Neural cell (in vitro differentiated cells): ENCODE measurements at regions not wholly inside any gene's neighbourhood (a gene's known extent, or its start where the extent isn't known, plus 50 kb on each side); places are given as distances from the start of the nearest gene placed in this dataset.

ENCODE experiments used
- H2AFZ ChIP-seq: fragments of 200-600, 300-800 bp; sonication (generic), shearing (Covaris generic); 2 replicates; pipeline ENCODE4 v1.6.0; 2014; ENCODE audit warnings: low read depth, mild to moderate bottlenecking, antibody characterized with exemption, low read length, moderate library complexity
- H3F3A ChIP-seq: fragments of 200-600 bp; shearing (Covaris generic); 2 replicates; pipeline ENCODE4 v1.6.1; 2016; ENCODE audit warnings: mild to moderate bottlenecking, moderate library complexity, mixed read lengths, antibody characterized with exemption, low read length; ENCODE audit not compliant: insufficient read depth, poor library complexity, severe bottlenecking
- H3K27ac ChIP-seq: fragments of 200-600, 300-800 bp; sonication (generic), shearing (Covaris generic); 2 replicates; pipeline ENCODE4 v1.5.1; 2014; ENCODE audit warnings: mild to moderate bottlenecking, low read length, moderate library complexity
- H3K27me3 ChIP-seq: fragments of 300-800, 200-600 bp; sonication (generic), shearing (Covaris generic); 2 replicates; pipeline ENCODE4 v1.6.0; 2014; ENCODE audit warnings: mild to moderate bottlenecking, low read depth, low read length, moderate library complexity; ENCODE audit not compliant: insufficient read depth
- H3K36me3 ChIP-seq: fragments of 300-800, 200-600 bp; sonication (generic), shearing (Covaris generic); 2 replicates; pipeline ENCODE4 v1.5.1; 2014; ENCODE audit warnings: mild to moderate bottlenecking, antibody characterized with exemption, low read length, moderate library complexity; ENCODE audit not compliant: insufficient read depth
- H3K4me2 ChIP-seq: fragments of 300-800, 200-600 bp; sonication (generic), shearing (Covaris generic); 2 replicates; pipeline ENCODE4 v1.6.0; 2014; ENCODE audit warnings: mild to moderate bottlenecking, low read length
- H3K4me3 ChIP-seq: fragments of 300-800, 200-600 bp; sonication (generic), shearing (Covaris generic); 2 replicates; pipeline ENCODE4 v1.5.1; 2014; ENCODE audit warnings: mild to moderate bottlenecking, low read length, moderate library complexity
- H3K79me2 ChIP-seq: fragments of 200-600 bp; shearing (Covaris generic); replicated peaks from 2 replicates; pipeline ENCODE4 v1.6.0; 2014; ENCODE audit warnings: mild to moderate bottlenecking, low read length, moderate library complexity; ENCODE audit not compliant: insufficient read depth
- H3K9ac ChIP-seq: fragments of 300-800, 200-600 bp; sonication (generic), shearing (Covaris generic); 2 replicates; pipeline ENCODE4 v1.6.1; 2016; ENCODE audit warnings: mild to moderate bottlenecking, low read length, mixed read lengths
- H3K9me2 ChIP-seq: fragments of 200-600 bp; shearing (Covaris generic); 2 replicates; pipeline ENCODE4 v1.6.1; 2016; ENCODE audit warnings: mild to moderate bottlenecking, low read length, mixed read lengths; ENCODE audit not compliant: insufficient read depth
- H3K9me3 ChIP-seq: fragments of 200-600, 300-800 bp; sonication (generic), shearing (Covaris generic); 2 replicates; pipeline ENCODE4 v1.6.1; 2016; ENCODE audit warnings: mild to moderate bottlenecking, mixed run types, low read length, moderate library complexity, mixed read lengths
- H4K20me1 ChIP-seq: fragments of 200-600 bp; shearing (Covaris generic); 2 replicates; pipeline ENCODE4 v1.6.1; 2016; ENCODE audit warnings: mild to moderate bottlenecking, mixed run types; ENCODE audit not compliant: insufficient read depth
- CTCF ChIP-seq: fragments of 450-650 bp; IDR thresholded peaks from 2 replicates; pipeline ENCODE4 v1.5.1; 2014; ENCODE audit warnings: antibody characterized with exemption, mild to moderate bottlenecking, moderate library complexity; ENCODE audit not compliant: poor library complexity, severe bottlenecking
- EP300 ChIP-seq: fragments of 450-650 bp; conservative IDR thresholded peaks from 2 replicates; pipeline ENCODE4 v1.6.1; 2014; ENCODE audit warnings: antibody characterized with exemption, mild to moderate bottlenecking, moderate library complexity; ENCODE audit not compliant: poor library complexity, severe bottlenecking
- EZH2 ChIP-seq: fragments of 200-600, 300-800 bp; shearing (Covaris generic), sonication (generic); IDR thresholded peaks from 2 replicates; pipeline ENCODE4 v1.6.1; 2014; ENCODE audit warnings: antibody characterized with exemption, low read length, borderline replicate concordance, mild to moderate bottlenecking; ENCODE audit not compliant: insufficient read depth, poor library complexity, severe bottlenecking
- MXI1 ChIP-seq: fragments of 450-650 bp; conservative IDR thresholded peaks from 2 replicates; pipeline ENCODE4 v1.6.1; 2014; ENCODE audit warnings: antibody characterized with exemption, mild to moderate bottlenecking; ENCODE audit not compliant: poor library complexity, severe bottlenecking
- POLR2AphosphoS5 ChIP-seq: IDR thresholded peaks from 2 replicates; pipeline ENCODE4 v1.6.1; 2012
- RAD21 ChIP-seq: fragments of 450-650 bp; conservative IDR thresholded peaks from 2 replicates; pipeline ENCODE4 v1.6.1; 2014; ENCODE audit warnings: antibody characterized with exemption, mild to moderate bottlenecking, moderate library complexity
- REST ChIP-seq: IDR thresholded peaks from 2 replicates; pipeline ENCODE4 v1.6.1; 2012; ENCODE audit warnings: borderline replicate concordance
- SMC3 ChIP-seq: fragments of 450-650 bp; conservative IDR thresholded peaks from 2 replicates; pipeline ENCODE4 v1.6.1; 2014; ENCODE audit warnings: antibody characterized with exemption, mild to moderate bottlenecking, moderate library complexity; ENCODE audit not compliant: poor library complexity
- TAF1 ChIP-seq: IDR thresholded peaks from 2 replicates; pipeline ENCODE4 v1.6.1; 2012; ENCODE audit warnings: low read depth

GRCh38 chr2:239625971-239626734, 225.3 kb upstream of the HDAC4 start:
- Histone ChIP-seq H4K20me1 (no peaks in the 10 kb centered on the region), H3K27me3 (no peaks in the 10 kb centered on the region), H3K27ac (no peak overlapping the region), H3F3A (no peaks in the 10 kb centered on the region), H3K36me3 (no peaks in the 10 kb centered on the region), H3K9ac (no peak overlapping the region), H3K4me2 (no peak overlapping the region), H3K79me2 (no peaks in the 10 kb centered on the region), H2AFZ (no peak overlapping the region), H3K9me2 (no peaks in the 10 kb centered on the region), H3K4me3 (no peak overlapping the region), H3K9me3 (no peaks in the 10 kb centered on the region)
- TF ChIP-seq REST, result no peak
- TF ChIP-seq CTCF, result no peak
- TF ChIP-seq SMC3, result no peak
- no peak for TF ChIP-seq EZH2
- no peak for TF ChIP-seq EP300
- TF ChIP-seq TAF1, result no peak

- TF ChIP-seq POLR2AphosphoS5, result no peak
- no peak for TF ChIP-seq CTCF
- TF ChIP-seq MXI1, result no peak
- TF ChIP-seq REST, result no peak
- TF ChIP-seq RAD21, result no peak
- TF ChIP-seq SMC3, result no peak
- TF ChIP-seq TAF1, result no peak
- H3K79me2 ChIP-seq, result no peaks in the 10 kb centered on the region
- H4K20me1 ChIP-seq, result no peaks in the 10 kb centered on the region
- H3K36me3 ChIP-seq, result no peaks in the 10 kb centered on the region
- no peak overlapping the region for H3K27ac ChIP-seq
- H3K9me3 ChIP-seq, result no peaks in the 10 kb centered on the region
- H2AFZ ChIP-seq, result no peak overlapping the region
- H3K4me3 ChIP-seq, result no peak overlapping the region
- H3K9ac ChIP-seq, result no peak overlapping the region
- no peaks in the 10 kb centered on the region for H3F3A ChIP-seq
- H3K4me2 ChIP-seq, result no peak overlapping the region
- H3K27me3 ChIP-seq, result no peaks in the 10 kb centered on the region
- H3K9me2 ChIP-seq, result no peaks in the 10 kb centered on the region
Measured at GRCh38 chr2:239625156-239625845, 224.5 kb upstream of the HDAC4 start.
